CMK (cell line): ENCODE measurements at regions not wholly inside any gene's neighbourhood (a gene's known extent, or its start where the extent isn't known, plus 50 kb on each side); places are given as distances from the start of the nearest gene placed in this dataset.

Experiments used
- DNase-seq: peaks from one replicate; pipeline ENCODE4 v3.0.0-alpha.2; 2010; ENCODE audit warnings: low read depth

- DNase-seq = no peak
Measured at GRCh38 chr11:10641912-10642697, 51.5 kb downstream of the IRAG1 start.

GRCh38 chr11:10641177-10641911 is 52.2 kb downstream of the IRAG1 start:
- DNase-seq = no peak

GRCh38 chr11:10640308-10640707 is 53.2 kb downstream of the IRAG1 start:
- no peak for DNase-seq

- no peak for DNase-seq
Measured at GRCh38 chr11:10639350-10639749, 54.2 kb downstream of the IRAG1 start.

GRCh38 chr11:10638316-10638925 is 55.1 kb downstream of the IRAG1 start:
- no peak for DNase-seq

GRCh38 chr11:10637731-10638151 is 55.8 kb downstream of the IRAG1 start:
- DNase-seq = no peak

- DNase-seq = no peak
Measured at GRCh38 chr11:10634407-10634806, 59.1 kb downstream of the IRAG1 start.

- no peak for DNase-seq
Measured at GRCh38 chr11:10633261-10633660, 60.3 kb downstream of the IRAG1 start.

- no peak for DNase-seq
Measured at GRCh38 chr11:10632483-10632882, 61.1 kb downstream of the IRAG1 start.

GRCh38 chr11:10631761-10632160 is 61.8 kb downstream of the IRAG1 start:
- DNase-seq = no peak

GRCh38 chr11:10629411-10630002 is 61.0 kb upstream of the LYVE1 start:
- DNase-seq = no peak

GRCh38 chr11:10628508-10629236 is 60.2 kb upstream of the LYVE1 start:
- no peak for DNase-seq

GRCh38 chr11:10627816-10628215 is 59.4 kb upstream of the LYVE1 start:
- DNase-seq = no peak

- DNase-seq = no peak
Measured at GRCh38 chr11:10627291-10627690, 58.8 kb upstream of the LYVE1 start.

GRCh38 chr11:10625982-10626311 is 57.5 kb upstream of the LYVE1 start:
- no peak for DNase-seq

- DNase-seq = no peak
Measured at GRCh38 chr11:10625281-10625981, 57.0 kb upstream of the LYVE1 start.

- peak; percentile 49 for DNase-seq
Measured at GRCh38 chr11:10623797-10624761, 55.6 kb upstream of the LYVE1 start.

GRCh38 chr11:10622957-10623791 is 54.7 kb upstream of the LYVE1 start:
- DNase-seq = no peak

- DNase-seq = no peak
Measured at GRCh38 chr11:10622108-10622507, 53.6 kb upstream of the LYVE1 start.
